ENCODE measurements at regions not wholly inside any gene's neighbourhood (a gene's known extent, or its start where the extent isn't known, plus 50 kb on each side); places are given as distances from the start of the nearest gene placed in this dataset.

GRCh38 chr14:101362529-101363260 is 198.6 kb upstream of the DIO3 start:
- no peaks in the 10 kb centered on the region for H3K36me3 ChIP-seq
- H3K27me3 ChIP-seq, result no peaks in the 10 kb centered on the region
- H3K27ac ChIP-seq, result no peak overlapping the region
- H3K4me1 ChIP-seq, result peaks cover 0 to 7% (median 0%) of the 10 kb centered on the region in 4 donors
- no peak for DNase-seq
- H3K4me3 ChIP-seq, result no peak overlapping the region
- no peaks in the 10 kb centered on the region for H3K9me3 ChIP-seq
- TF ChIP-seq CTCF (IDR thresholded peaks at IDR 0.05) (no peak), POLR2A (IDR thresholded peaks at IDR 0.05) (no peak)

- Histone ChIP-seq H3K27ac (no peak overlapping the region), H3K9me3 (no peaks in the 10 kb centered on the region), H3K27me3 (no peaks in the 10 kb centered on the region), H3K4me3 (no peak overlapping the region), H3K4me1 (peaks cover 0 to 7% (median 0%) of the 10 kb centered on the region in 4 donors), H3K36me3 (no peaks in the 10 kb centered on the region)
- TF ChIP-seq POLR2A (IDR thresholded peaks at IDR 0.05), result no peak
- no peak for DNase-seq
Measured at GRCh38 chr14:101363261-101363555, 198.1 kb upstream of the DIO3 start.

GRCh38 chr14:101363880-101364391 is 197.4 kb upstream of the DIO3 start:
- TF ChIP-seq CTCF (IDR thresholded peaks at IDR 0.05) (no peak), POLR2A (IDR thresholded peaks at IDR 0.05) (no peak)
- peak overlapping the region; percentile 32 to 78 (median 59) for H3K27ac ChIP-seq
- no peaks in the 10 kb centered on the region for H3K36me3 ChIP-seq
- H3K9me3 ChIP-seq, result no peaks in the 10 kb centered on the region
- no peaks in the 10 kb centered on the region for H3K27me3 ChIP-seq
- DNase-seq, result no peak
- H3K4me3 ChIP-seq, result no peak overlapping the region
- peaks cover 0 to 3% (median 0%) of the 10 kb centered on the region in 4 donors for H3K4me1 ChIP-seq

- TF ChIP-seq CTCF (IDR thresholded peaks at IDR 0.05) (no peak), POLR2A (IDR thresholded peaks at IDR 0.05) (no peak)
- no peaks in the 10 kb centered on the region for H3K27me3 ChIP-seq
- peak in 1 of 3 donors; percentile 72 for DNase-seq
- H3K27ac ChIP-seq, result peak overlapping the region; percentile 32 to 78 (median 59)
- H3K4me1 ChIP-seq, result no peaks in the 10 kb centered on the region
- no peaks in the 10 kb centered on the region for H3K9me3 ChIP-seq
- H3K4me3 ChIP-seq, result no peak overlapping the region
- H3K36me3 ChIP-seq, result no peaks in the 10 kb centered on the region
Measured at GRCh38 chr14:101364503-101365328, 196.6 kb upstream of the DIO3 start.

GRCh38 chr14:101365329-101366158 is 195.8 kb upstream of the DIO3 start:
- Histone ChIP-seq H3K4me1 (no peaks in the 10 kb centered on the region), H3K4me3 (no peak overlapping the region)
- no peak for DNase-seq

More at GRCh38 chr14:101365329-101366158, 195.8 kb upstream of the DIO3 start:
- Histone ChIP-seq H3K9me3 (no peaks in the 10 kb centered on the region), H3K36me3 (no peaks in the 10 kb centered on the region), H3K27ac (peak overlapping the region; percentile 32 to 78 (median 59)), H3K27me3 (no peaks in the 10 kb centered on the region)
- no peak for TF ChIP-seq POLR2A (IDR thresholded peaks at IDR 0.05)
- no peak for TF ChIP-seq CTCF (IDR thresholded peaks at IDR 0.05)
